Activated CD4-positive, alpha-beta memory T cell treated with anti-CD3 and anti-CD28 coated beads for 36 hours (primary cell): ENCODE measurements at regions not wholly inside any gene's neighbourhood (a gene's known extent, or its start where the extent isn't known, plus 50 kb on each side); places are given as distances from the start of the nearest gene placed in this dataset.
"Not testable (repeated sequence)": the region's sequence is repeated elsewhere in the genome, so short reads cannot be mapped to it uniquely, and the experiment has no call there.

Source experiments
- CTCF ChIA-PET: fragments of 350-600 bp; sonication (Branson Sonifier 250); formaldehyde crosslinking; loops from one replicate; lab custom pipeline; 2021; ENCODE audit warnings: antibody characterized with exemption, inconsistent platforms; lab: Charles Lee
- POLR2A ChIA-PET: fragments of 350-600 bp; sonication (Branson Sonifier 250); formaldehyde crosslinking; loops from one replicate; lab custom pipeline; 2021; ENCODE audit warnings: antibody characterized with exemption; lab: Charles Lee
- DNase-seq: peaks from one replicate; pipeline ENCODE4 v3.0.0-alpha.2; 2020
- H3K27ac Mint-ChIP-seq: one replicate; pipeline ENCODE4 v1.8.0; 2021; ENCODE audit warnings: mixed read lengths
- H3K27me3 Mint-ChIP-seq: one replicate; pipeline ENCODE4 v1.8.0; 2021; ENCODE audit warnings: mixed read lengths
- H3K36me3 Mint-ChIP-seq: one replicate; pipeline ENCODE4 v1.8.0; 2021; ENCODE audit warnings: mixed read lengths
- H3K4me1 Mint-ChIP-seq: one replicate; pipeline ENCODE4 v1.8.0; 2021; ENCODE audit warnings: low read depth, mixed read lengths
- H3K4me3 Mint-ChIP-seq: one replicate; pipeline ENCODE4 v1.8.0; 2021; ENCODE audit warnings: mild to moderate bottlenecking, mixed read lengths
- H3K9me3 Mint-ChIP-seq: one replicate; pipeline ENCODE4 v1.8.0; 2021; ENCODE audit warnings: mixed read lengths
- intact Hi-C: fragments of 100-400 bp; cut with micrococcal nuclease; formaldehyde crosslinking; loops from one replicate; pipeline ENCODE4 v1.15.1; 2023

DNA sequence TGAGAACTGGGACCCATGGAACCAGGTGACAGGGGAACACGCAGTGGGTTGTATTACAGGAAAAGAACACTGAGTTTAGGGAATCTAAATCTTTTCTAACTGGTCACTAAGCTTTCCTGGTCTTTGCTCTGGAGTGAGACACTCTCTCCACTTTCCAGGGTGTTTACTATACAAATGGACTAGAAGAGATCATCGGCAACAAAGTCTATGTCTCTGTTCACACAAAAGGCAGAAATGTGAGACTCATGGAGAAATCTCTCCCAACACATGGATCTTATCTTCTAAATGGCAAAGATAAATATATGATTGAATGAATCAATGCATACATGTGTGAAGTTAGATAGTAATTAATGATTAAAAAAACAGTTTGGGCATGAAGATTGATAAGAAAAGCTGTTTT lies 101.6 kb upstream of the DPT start:
- no peak overlapping the region for H3K27ac Mint-ChIP-seq
- POLR2A ChIA-PET, result no interaction called here
- H3K4me3 Mint-ChIP-seq, result no peak overlapping the region
- peaks cover 10% of the 10 kb centered on the region for H3K4me1 Mint-ChIP-seq
- intact Hi-C loops, result no loop called here
- no peak for DNase-seq
- H3K9me3 Mint-ChIP-seq, result no peaks in the 10 kb centered on the region
- CTCF ChIA-PET, result interaction anchor here (0.6 kb wide), 1 partner anchor 12 kb away, joined by 3 read pairs; no protein-coding TSS in a partner anchor
- H3K36me3 Mint-ChIP-seq, result no peaks in the 10 kb centered on the region
- H3K27me3 Mint-ChIP-seq, result no peaks in the 10 kb centered on the region

DNA sequence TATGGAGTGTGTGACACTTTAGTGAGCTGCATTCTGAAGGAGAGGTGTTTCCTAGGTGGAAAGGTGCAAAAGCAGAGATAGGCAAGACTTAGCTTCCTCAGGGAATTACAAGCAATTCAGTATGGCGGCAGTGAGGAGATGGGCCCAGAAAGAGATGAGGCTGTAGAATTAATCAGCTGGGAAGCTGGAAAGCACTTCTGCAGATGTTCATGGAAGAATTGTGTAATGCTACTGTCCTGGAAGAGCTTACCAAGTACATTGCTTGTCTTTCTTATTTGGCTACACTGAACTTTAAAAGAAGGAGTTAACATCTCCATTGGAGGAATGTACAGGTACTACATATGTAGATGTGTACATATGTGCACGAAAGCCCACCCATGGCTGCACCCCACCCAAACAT lies 103.7 kb upstream of the DPT start:
- H3K9me3 Mint-ChIP-seq, result peaks cover 2% of the 10 kb centered on the region
- H3K4me3 Mint-ChIP-seq, result no peak overlapping the region
- no peak for DNase-seq
- intact Hi-C loops, result no loop called here
- H3K27me3 Mint-ChIP-seq, result no peaks in the 10 kb centered on the region
- POLR2A ChIA-PET, result no interaction called here
- no peaks in the 10 kb centered on the region for H3K36me3 Mint-ChIP-seq
- CTCF ChIA-PET, result no interaction called here
- H3K27ac Mint-ChIP-seq, result no peak overlapping the region
- peaks cover 10% of the 10 kb centered on the region for H3K4me1 Mint-ChIP-seq

DNA sequence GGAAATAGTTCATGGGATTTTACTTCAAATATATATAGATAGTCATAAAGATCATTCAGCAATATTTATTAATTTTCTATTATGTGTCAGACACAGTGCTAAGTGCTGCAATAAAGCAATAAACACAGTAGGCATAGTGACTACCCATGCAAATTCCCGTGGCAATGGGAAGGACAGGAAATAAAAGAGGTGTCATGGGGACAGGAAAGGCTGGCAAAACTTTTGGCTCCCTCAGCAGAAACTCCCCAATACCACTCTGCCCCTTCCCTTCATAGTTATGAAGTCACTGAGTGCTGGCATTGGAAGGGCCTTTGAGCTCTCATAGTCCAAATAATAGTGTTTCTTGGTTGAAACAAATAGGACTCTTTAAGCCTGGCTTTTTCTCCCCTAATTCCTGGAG lies 104.4 kb upstream of the DPT start:
- Mint-ChIP-seq H3K36me3 (no peaks in the 10 kb centered on the region), H3K4me3 (no peak overlapping the region), H3K27me3 (no peaks in the 10 kb centered on the region), H3K27ac (no peak overlapping the region), H3K9me3 (peaks cover 3% of the 10 kb centered on the region), H3K4me1 (peaks cover 10% of the 10 kb centered on the region)
- POLR2A ChIA-PET, result no interaction called here
- no peak for DNase-seq
- intact Hi-C loops, result no loop called here
- CTCF ChIA-PET, result no interaction called here

DNA sequence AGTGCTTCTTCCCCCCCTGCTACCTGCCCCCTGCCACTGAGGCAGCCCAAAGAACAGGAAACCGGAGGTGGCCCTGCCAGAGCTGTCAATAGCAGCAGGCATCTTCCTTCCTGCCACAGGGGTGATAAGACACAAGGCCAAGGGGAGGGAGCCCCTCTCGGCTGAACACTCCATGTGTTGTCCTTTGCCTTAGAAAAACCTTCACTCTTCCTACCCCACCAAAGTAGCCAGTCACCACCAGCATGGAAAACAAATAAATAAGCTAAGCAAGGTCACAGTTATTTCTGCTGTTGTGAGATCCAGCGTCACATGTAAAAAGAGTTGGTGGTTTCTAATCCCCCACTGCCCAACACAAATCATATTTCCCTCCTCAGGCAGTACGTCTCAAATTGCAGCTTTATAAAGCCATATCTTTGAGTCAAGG lies 104.8 kb upstream of the DPT start:
- H3K4me3 Mint-ChIP-seq, result no peak overlapping the region
- CTCF ChIA-PET, result no interaction called here
- POLR2A ChIA-PET, result no interaction called here
- peaks cover 3% of the 10 kb centered on the region for H3K9me3 Mint-ChIP-seq
- no peak for DNase-seq
- no peaks in the 10 kb centered on the region for H3K27me3 Mint-ChIP-seq
- no peak overlapping the region for H3K27ac Mint-ChIP-seq
- peaks cover 10% of the 10 kb centered on the region for H3K4me1 Mint-ChIP-seq
- H3K36me3 Mint-ChIP-seq, result no peaks in the 10 kb centered on the region
- intact Hi-C loops, result no loop called here

- peaks cover 10% of the 10 kb centered on the region for H3K4me1 Mint-ChIP-seq
- peaks cover 3% of the 10 kb centered on the region for H3K9me3 Mint-ChIP-seq
- intact Hi-C loops, result no loop called here
- no peaks in the 10 kb centered on the region for H3K36me3 Mint-ChIP-seq
- H3K4me3 Mint-ChIP-seq, result no peak overlapping the region
- H3K27me3 Mint-ChIP-seq, result no peaks in the 10 kb centered on the region
- DNase-seq, result no peak
- ChIA-PET CTCF (no interaction called here), POLR2A (no interaction called here)
- no peak overlapping the region for H3K27ac Mint-ChIP-seq
These were observed 105.3 kb upstream of the DPT start for GRCh38 chr1:168834225-168834872.

DNA sequence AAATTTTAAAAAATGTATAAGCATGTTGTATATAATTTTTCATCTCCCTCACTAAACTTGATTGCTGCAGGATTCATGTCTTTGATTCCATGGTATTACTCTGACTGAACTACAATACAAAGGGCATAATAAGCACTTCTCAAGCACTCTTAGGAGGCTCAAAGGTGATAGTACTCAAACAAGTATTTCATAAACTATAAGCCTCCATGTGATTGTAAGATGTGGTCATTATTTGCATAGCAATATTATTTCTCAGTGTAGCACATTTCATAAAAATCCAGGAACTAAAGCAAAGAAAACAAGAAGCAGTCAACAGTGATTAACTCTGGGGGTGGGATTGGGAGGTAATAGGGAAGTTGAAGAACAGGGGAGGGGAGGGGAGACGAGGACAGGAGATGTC lies 106.2 kb upstream of the DPT start:
- CTCF ChIA-PET, result no interaction called here
- Mint-ChIP-seq H3K4me1 (peaks cover 10% of the 10 kb centered on the region), H3K4me3 (no peak overlapping the region), H3K36me3 (no peaks in the 10 kb centered on the region), H3K27ac (no peak overlapping the region), H3K9me3 (peaks cover 3% of the 10 kb centered on the region), H3K27me3 (no peaks in the 10 kb centered on the region)
- POLR2A ChIA-PET, result no interaction called here
- no peak for DNase-seq
- intact Hi-C loops, result no loop called here

GRCh38 chr1:168835791-168836190 lies 106.8 kb upstream of the DPT start:
- no peaks in the 10 kb centered on the region for H3K27me3 Mint-ChIP-seq
- peaks cover 10% of the 10 kb centered on the region for H3K4me1 Mint-ChIP-seq
- intact Hi-C loops, result no loop called here
- ChIA-PET POLR2A (no interaction called here), CTCF (no interaction called here)
- no peak overlapping the region for H3K27ac Mint-ChIP-seq
- H3K9me3 Mint-ChIP-seq, result peaks cover 3% of the 10 kb centered on the region
- no peak for DNase-seq
- no peaks in the 10 kb centered on the region for H3K36me3 Mint-ChIP-seq
- no peak overlapping the region for H3K4me3 Mint-ChIP-seq

- no peaks in the 10 kb centered on the region for H3K36me3 Mint-ChIP-seq
- peaks cover 3% of the 10 kb centered on the region for H3K9me3 Mint-ChIP-seq
- H3K4me1 Mint-ChIP-seq, result peaks cover 10% of the 10 kb centered on the region
- DNase-seq, result no peak
- H3K27me3 Mint-ChIP-seq, result no peaks in the 10 kb centered on the region
- ChIA-PET CTCF (no interaction called here), POLR2A (no interaction called here)
- H3K4me3 Mint-ChIP-seq, result no peak overlapping the region
- H3K27ac Mint-ChIP-seq, result no peak overlapping the region
- intact Hi-C loops, result no loop called here
These were observed 107.5 kb upstream of the DPT start for GRCh38 chr1:168836469-168836868.

GRCh38 chr1:168837230-168837629 lies 108.2 kb upstream of the DPT start:
- intact Hi-C loops, H3K9me3 Mint-ChIP-seq, CTCF ChIA-PET, H3K36me3 Mint-ChIP-seq, DNase-seq, POLR2A ChIA-PET, H3K27ac Mint-ChIP-seq, H3K4me3 Mint-ChIP-seq, H3K27me3 Mint-ChIP-seq: not testable (repeated sequence)
- H3K4me1 Mint-ChIP-seq, result peaks cover 10% of the 10 kb centered on the region

DNA sequence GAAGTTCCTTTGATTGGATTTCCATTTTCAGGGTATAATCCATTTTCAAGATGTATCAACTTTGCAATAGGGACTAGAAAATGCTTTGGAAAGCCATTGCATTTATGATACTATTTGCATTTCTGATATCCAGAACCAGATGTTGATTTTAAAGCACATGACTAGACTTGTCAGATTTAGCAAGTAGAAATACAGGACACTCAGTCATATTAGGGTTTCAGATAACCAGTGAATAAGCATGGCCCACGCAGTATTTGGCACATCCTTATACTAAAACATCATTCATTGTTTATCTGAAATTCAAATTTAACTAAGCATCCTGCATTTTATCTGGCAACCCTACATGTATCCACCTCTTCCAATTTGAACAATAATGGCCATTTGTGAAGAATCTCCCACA lies 113.3 kb upstream of the DPT start:
- Mint-ChIP-seq H3K4me3 (no peak overlapping the region), H3K27me3 (peaks cover 6% of the 10 kb centered on the region), H3K9me3 (peaks cover 3% of the 10 kb centered on the region), H3K36me3 (no peaks in the 10 kb centered on the region), H3K4me1 (no peaks in the 10 kb centered on the region), H3K27ac (no peak overlapping the region)
- ChIA-PET CTCF (interaction anchor here (0.6 to 0.9 kb wide), 2 partner anchors 12 to 744 kb away, joined by 3 to 5 read pairs; partner anchors contain the start of gene F5), POLR2A (no interaction called here)
- intact Hi-C loops, result no loop called here
- DNase-seq, result no peak

DNA sequence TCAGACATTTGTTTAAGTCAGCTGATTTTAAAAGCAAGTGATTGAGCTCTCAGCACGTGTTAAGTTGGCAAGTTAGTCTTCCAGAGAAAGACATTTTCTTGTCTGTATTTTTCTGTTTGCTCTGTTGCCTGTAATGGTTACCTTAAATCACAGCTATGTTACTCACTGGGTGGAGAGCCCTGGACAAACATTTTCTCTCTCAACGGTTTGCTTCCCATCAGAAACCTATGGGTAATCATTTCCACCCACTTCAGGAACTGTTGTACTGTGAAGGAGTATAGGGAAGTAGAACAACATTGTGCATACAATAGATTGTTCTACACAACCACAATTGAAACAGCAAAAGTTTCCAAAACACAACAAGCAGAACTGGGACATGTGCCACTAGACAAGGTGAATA lies 113.9 kb upstream of the DPT start:
- H3K4me1 Mint-ChIP-seq, result no peaks in the 10 kb centered on the region
- DNase-seq, result no peak
- H3K36me3 Mint-ChIP-seq, result no peaks in the 10 kb centered on the region
- peaks cover 6% of the 10 kb centered on the region for H3K27me3 Mint-ChIP-seq
- H3K9me3 Mint-ChIP-seq, result no peaks in the 10 kb centered on the region
- H3K4me3 Mint-ChIP-seq, result no peak overlapping the region
- H3K27ac Mint-ChIP-seq, result no peak overlapping the region
- intact Hi-C loops, result no loop called here
- POLR2A ChIA-PET, result no interaction called here
- CTCF ChIA-PET, result no interaction called here

DNA sequence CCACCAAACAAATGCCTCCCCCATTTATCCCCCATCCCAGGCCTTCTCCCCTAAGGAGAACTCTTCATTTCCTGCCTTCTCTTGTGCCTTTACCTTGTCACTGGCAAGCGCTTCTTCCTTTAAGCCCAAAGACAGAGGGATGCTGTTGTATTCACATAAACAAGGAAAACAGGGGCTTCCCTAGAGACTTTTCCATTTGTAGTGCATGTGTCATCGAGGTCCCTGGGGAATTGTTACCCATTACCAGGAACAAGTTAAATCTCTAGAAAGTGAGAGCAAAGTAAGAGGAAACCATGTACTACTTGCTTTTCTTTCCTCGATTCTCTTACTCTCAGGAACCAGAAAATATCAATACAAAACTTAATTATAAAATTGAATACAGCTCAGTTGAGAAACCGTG lies 114.4 kb upstream of the DPT start:
- H3K4me1 Mint-ChIP-seq, result no peaks in the 10 kb centered on the region
- DNase-seq, result no peak
- no peaks in the 10 kb centered on the region for H3K9me3 Mint-ChIP-seq
- H3K27ac Mint-ChIP-seq, result no peak overlapping the region
- no peaks in the 10 kb centered on the region for H3K36me3 Mint-ChIP-seq
- intact Hi-C loops, result no loop called here
- CTCF ChIA-PET, result no interaction called here
- H3K4me3 Mint-ChIP-seq, result no peak overlapping the region
- peaks cover 7% of the 10 kb centered on the region for H3K27me3 Mint-ChIP-seq
- POLR2A ChIA-PET, result no interaction called here

DNA sequence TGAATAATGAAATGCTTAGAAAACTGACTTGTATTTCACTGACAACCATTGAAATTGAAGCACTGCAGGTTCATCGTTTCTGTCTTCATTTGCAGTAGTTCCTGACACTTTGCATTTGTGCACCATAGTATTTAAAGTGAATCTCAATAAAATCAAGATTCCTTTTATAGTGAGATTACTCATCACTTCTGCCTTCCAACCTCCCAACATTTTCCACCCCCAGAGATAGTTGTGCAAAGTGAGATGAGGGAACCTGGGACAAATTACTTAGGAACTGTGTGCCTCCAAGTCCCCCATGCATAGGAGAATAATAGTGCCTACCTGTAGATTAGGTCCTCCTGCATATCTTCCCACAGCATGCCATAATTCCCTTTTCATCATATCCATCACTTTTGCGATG lies 114.9 kb upstream of the DPT start:
- no peaks in the 10 kb centered on the region for H3K4me1 Mint-ChIP-seq
- H3K27ac Mint-ChIP-seq, result no peak overlapping the region
- CTCF ChIA-PET, result no interaction called here
- intact Hi-C loops, result no loop called here
- no peak for DNase-seq
- H3K36me3 Mint-ChIP-seq, result no peaks in the 10 kb centered on the region
- H3K27me3 Mint-ChIP-seq, result peaks cover 12% of the 10 kb centered on the region
- POLR2A ChIA-PET, result no interaction called here
- no peaks in the 10 kb centered on the region for H3K9me3 Mint-ChIP-seq
- H3K4me3 Mint-ChIP-seq, result no peak overlapping the region
